ENCODE measurements at regions not wholly inside any gene's neighbourhood (a gene's known extent, or its start where the extent isn't known, plus 50 kb on each side); places are given as distances from the start of the nearest gene placed in this dataset.

DNA sequence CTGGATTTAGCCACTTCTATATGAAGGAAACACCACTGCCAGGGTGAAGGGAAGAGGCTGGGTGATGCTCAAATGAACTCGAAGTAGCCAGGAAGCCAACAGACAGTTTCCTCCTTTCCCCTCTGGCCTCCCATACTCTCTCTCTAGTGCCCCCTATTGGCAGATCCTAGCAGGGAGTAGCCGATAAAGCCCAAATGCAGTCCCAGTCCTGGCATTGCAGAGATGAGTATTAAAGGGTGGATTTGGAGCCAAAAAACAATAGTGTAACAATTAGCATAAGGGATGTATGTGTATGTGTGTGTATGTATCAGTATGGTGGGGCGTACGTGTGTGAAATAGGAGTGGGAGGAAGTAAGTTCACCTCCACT is 213.8 kb upstream of the LDB2 start:
- DNase-seq (ENCODE audit: low read depth): peak; percentile 2

DNA sequence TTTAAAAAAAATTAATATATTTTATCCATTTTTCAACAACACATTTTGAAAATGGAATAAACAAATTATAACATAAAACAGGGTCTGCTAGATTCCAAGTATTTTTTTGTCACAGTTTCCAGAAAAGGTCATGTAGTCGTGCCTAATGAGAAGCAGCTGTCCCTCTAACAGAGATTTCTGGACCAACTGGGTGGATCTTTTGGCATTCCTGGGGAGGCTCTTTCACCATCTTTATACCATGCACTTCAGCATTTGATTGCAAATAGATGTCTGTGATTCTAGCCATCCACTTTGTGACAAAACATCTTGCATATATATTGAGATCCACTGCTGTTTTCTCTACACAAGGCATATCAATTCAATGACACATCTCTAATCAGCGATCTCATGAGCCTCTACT is 210.7 kb upstream of the LDB2 start:
- no peak for DNase-seq (ENCODE audit: low read depth)

GRCh38 chr4:17103231-17103630 is 204.8 kb upstream of the LDB2 start:
- no peak for DNase-seq (ENCODE audit: low read depth)

DNA sequence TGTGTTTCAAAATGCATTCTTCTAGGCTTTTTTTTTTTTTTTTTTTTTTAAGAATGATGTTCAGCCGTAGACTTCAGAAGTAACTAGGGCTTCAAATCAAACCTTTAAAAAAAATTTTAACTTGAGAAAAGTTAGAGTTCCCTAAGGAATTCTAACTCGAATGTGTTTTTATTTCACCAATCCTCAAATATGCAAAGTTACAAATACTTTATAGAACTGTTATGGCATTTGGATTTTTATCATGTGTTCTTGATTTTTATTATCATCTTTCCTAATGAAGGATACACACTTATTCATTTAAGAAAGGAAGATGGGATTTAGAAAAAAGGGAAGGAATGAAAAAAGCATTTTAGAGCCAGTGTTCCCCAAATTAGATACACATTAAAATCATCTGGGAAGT is 200.6 kb upstream of the LDB2 start:
- no peak for DNase-seq (ENCODE audit: low read depth)

GRCh38 chr4:17098401-17098800 is 200.0 kb upstream of the LDB2 start:
- DNase-seq (ENCODE audit: low read depth): no peak

GRCh38 chr4:17097362-17097761 is 198.9 kb upstream of the LDB2 start:
- no peak for DNase-seq (ENCODE audit: low read depth)

- DNase-seq (ENCODE audit: low read depth): no peak
Measured at GRCh38 chr4:17096692-17097091, 198.2 kb upstream of the LDB2 start.

GRCh38 chr4:17095771-17096170 is 197.3 kb upstream of the LDB2 start:
- DNase-seq (ENCODE audit: low read depth): no peak

GRCh38 chr4:17094876-17095210 is 196.4 kb upstream of the LDB2 start:
- no peak for DNase-seq (ENCODE audit: low read depth)

GRCh38 chr4:17094159-17094875 is 195.9 kb upstream of the LDB2 start:
- no peak for DNase-seq (ENCODE audit: low read depth)

- DNase-seq (ENCODE audit: low read depth): no peak
Measured at GRCh38 chr4:17093481-17093880, 195.0 kb upstream of the LDB2 start.

DNA sequence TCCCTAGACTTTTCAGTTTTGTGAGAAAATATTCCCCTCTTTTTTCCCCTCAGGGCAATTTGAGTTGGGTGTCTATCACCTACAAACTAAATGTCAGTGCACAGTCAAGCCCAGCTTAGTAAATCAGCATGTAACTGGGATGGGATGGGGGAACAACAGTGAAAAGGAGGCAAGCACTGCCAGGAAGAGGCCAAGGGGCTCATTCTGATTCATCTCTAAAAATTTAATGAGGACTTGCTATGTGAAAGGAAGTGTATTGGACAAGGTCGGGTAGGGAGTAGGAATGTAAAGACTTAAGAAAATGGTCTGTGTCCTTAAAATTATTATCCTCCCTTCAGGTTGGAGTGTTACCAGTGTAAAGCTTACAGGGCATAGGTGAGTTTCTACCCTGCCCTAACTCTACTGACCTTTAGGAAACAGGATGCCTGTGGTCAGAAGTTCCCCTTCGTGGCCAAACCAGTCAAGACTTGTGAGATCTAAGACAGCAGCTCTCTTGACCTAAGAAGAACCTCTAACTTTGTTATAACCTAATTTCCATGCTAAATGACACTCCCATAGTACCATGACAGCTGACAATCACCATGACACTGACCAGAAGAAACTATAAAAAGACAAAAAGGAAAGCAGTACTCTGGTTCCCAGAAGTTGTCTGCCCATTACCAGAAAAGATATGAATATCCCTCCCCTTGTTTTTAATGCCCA is 194.4 kb upstream of the LDB2 start:
- DNase-seq (ENCODE audit: low read depth): no peak

- no peak for DNase-seq (ENCODE audit: low read depth)
Measured at GRCh38 chr4:17091104-17091503, 192.7 kb upstream of the LDB2 start.

GRCh38 chr4:17090063-17090462 is 191.6 kb upstream of the LDB2 start:
- DNase-seq (ENCODE audit: low read depth): no peak

DNA sequence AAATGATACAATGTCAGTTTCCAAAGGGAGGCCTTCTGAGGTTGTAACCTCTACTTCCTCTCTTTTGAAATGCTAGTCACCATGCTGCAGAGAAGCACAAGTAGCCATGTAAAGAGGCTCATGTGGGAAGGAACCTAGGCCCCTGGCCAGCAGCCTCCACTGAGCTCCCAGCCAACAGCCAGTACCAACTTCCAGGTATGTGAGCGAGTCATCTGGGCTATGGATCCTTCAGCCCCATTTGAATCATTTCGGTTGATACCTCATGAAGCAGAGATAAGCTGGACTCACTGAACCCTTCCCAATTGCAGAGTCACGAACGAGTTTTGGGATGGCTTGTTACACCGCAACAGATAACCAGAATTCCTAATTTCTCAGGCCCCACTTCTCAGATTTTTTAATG is 187.0 kb upstream of the LDB2 start:
- DNase-seq (ENCODE audit: low read depth): no peak

DNA sequence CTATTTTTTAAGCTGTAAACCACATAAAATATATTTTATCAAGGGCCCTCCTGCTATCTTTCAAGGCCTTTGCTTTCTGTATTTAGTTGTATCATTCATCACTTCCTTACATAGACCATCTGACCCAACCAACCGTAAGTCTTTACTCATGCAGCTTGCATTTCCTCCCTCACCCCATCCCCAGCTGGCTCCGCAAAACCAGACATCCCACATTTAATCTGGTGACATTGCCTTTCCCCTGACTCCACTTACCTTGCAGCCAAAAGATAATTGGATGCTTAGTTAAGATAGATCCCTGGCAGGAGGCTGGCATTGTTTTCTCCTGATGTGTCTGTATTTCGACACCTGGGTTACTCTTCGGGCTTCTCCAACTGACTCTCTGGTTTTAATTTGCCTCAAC is 183.7 kb upstream of the LDB2 start:
- DNase-seq (ENCODE audit: low read depth): no peak

GRCh38 chr4:17081179-17081578 is 182.7 kb upstream of the LDB2 start:
- DNase-seq (ENCODE audit: low read depth): no peak

GRCh38 chr4:17077105-17077504 is 178.7 kb upstream of the LDB2 start:
- DNase-seq (ENCODE audit: low read depth): no peak

DNA sequence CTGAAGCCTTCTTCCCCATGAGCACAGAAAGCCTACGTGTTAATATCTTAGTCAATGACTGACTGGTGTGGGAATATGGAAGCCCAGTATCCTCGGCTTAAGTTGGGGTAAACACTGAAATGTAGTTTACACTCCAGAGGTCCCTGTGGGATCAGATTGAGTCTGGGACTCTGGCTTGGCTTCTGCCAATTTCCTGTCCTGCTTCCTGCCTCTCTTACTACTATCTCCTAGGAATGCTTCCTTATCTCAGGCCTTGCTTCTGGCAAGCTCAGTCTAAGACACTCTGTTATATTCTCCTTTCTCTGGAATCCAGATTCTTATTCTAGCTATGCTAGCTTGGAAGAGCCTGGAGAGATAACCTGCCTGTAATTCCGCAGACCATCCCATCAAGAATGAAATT is 174.0 kb upstream of the LDB2 start:
- no peak for DNase-seq (ENCODE audit: low read depth)

GRCh38 chr4:17068891-17069290 is 170.4 kb upstream of the LDB2 start:
- DNase-seq (ENCODE audit: low read depth): no peak

DNA sequence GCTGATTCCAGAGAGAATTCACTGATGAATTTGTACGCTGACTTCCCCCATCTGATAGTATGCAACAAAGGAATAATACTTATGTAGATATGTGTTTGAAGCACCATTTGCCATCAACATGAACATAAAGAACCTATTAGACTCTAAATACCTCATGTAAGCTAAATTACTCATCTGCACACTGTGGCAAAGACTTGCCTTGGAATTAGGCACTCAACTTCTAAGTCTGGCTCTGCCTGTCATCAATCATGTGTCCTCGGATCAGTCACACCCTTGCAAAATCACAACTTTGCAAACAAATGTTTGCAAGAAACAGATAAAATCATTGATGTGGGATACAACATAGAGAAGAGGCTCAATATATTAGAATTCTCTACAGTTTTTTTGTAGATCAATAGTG is 169.9 kb upstream of the LDB2 start:
- DNase-seq (ENCODE audit: low read depth): no peak

DNA sequence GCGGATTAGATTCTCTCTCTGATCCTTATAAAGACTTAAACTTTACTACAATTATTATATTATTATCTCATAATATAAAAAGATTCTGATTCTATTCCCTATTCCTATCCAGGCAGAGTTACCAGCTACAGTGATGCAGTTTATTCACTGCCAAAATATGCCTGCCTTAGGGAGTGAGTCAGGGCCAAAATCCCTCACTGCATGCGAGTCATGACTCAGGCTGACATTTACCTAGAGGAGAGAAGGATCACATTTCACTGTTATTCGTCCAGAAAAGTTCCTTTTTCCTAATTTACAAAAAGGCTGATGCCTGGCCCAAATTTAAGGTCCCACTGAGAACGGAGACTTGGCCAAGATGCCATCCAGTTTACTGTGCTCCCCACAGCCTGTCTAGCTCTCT is 168.5 kb upstream of the LDB2 start:
- peak; percentile 67 for DNase-seq (ENCODE audit: low read depth)

DNA sequence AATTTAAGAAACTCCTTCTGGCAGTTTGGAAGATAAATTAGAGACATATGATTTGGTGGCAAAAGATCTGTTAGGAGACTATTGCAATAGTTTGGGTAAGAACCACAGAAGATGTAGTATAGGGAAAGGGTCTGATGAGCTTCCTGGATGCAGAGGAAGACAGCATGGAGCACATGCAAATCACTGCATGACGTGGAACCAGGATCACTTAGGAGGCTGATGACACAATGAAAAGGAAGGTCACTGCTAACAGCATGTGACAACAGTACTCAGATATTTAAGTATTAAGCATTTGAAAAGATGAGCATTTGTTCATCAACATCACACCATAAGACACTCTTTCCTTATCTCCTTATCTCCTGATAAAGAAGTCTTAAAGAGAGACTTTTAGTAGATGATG is 167.8 kb upstream of the LDB2 start:
- DNase-seq (ENCODE audit: low read depth): no peak

DNA sequence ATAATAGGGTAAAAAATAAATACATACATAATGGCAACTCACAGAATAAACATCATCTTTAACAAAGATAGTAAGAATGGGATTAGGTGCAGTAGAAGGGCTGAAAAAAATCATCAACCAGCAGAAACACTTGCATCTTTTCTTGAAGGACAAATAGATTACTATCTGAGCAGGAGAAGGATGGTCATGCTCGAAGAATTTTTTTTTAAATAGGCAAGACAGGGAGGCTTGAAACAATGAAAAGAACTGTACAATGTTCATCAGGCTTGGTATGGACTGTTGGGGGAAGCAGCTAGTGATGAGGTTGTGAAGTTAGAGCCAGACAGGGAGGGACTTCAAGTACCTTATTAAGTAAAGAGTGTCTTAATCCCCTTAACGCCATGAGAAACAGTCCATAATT is 167.4 kb upstream of the LDB2 start:
- no peak for DNase-seq (ENCODE audit: low read depth)
